ENCODE measurements at regions not wholly inside any gene's neighbourhood (a gene's known extent, or its start where the extent isn't known, plus 50 kb on each side); places are given as distances from the start of the nearest gene placed in this dataset.

- TF ChIP-seq EZH2 (IDR thresholded peaks at IDR 0.05; ENCODE audit: insufficient read depth, poor library complexity, severe bottlenecking), result no peak
- TF ChIP-seq EZH2phosphoT487 (IDR thresholded peaks at IDR 0.05; ENCODE audit: insufficient read depth, low read depth), result no peak
These were observed 109.0 kb upstream of the TWIST2 start for GRCh38 chr2:238738917-238739316.

All from GM23248 (cell line).